ENCODE measurements at regions not wholly inside any gene's neighbourhood (a gene's known extent, or its start where the extent isn't known, plus 50 kb on each side); places are given as distances from the start of the nearest gene placed in this dataset.

DNA sequence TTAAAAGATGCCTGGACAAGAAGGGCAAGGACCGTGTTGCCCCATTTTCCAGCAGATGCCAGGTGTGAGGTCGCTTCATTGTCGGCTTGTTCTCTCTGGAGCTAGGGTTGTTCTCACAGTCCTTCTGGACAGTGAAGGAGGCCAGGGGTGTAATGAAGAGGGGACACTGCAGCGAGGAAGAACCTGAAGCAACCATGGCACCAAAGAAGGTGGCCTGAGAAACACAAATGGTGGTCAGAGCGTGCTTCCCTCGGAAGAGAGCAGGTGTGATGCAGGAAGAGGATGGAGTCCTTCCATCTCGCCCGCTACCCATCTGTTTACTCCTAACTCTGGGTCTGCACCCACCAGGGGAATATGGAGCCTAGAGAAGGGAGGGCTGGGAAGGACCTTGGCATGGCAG, 50.3 kb upstream of the TWIST2 start:
- TF ChIP-seq, protein P1, sequence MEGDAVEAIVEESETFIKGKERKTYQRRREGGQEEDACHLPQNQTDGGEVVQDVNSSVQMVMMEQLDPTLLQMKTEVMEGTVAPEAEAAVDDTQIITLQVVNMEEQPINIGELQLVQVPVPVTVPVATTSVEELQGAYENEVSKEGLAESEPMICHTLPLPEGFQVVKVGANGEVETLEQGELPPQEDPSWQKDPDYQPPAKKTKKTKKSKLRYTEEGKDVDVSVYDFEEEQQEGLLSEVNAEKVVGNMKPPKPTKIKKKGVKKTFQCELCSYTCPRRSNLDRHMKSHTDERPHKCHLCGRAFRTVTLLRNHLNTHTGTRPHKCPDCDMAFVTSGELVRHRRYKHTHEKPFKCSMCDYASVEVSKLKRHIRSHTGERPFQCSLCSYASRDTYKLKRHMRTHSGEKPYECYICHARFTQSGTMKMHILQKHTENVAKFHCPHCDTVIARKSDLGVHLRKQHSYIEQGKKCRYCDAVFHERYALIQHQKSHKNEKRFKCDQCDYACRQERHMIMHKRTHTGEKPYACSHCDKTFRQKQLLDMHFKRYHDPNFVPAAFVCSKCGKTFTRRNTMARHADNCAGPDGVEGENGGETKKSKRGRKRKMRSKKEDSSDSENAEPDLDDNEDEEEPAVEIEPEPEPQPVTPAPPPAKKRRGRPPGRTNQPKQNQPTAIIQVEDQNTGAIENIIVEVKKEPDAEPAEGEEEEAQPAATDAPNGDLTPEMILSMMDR (IDR thresholded peaks at IDR 0.05 in 8 of 11, conservative IDR thresholded peaks at IDR 0.05 in 3 of 11) = no peak
- TF ChIP-seq POLR2A (IDR thresholded peaks at IDR 0.05) = no peak
- TF ChIP-seq POLR2AphosphoS5 (IDR thresholded peaks at IDR 0.05) = no peak

All from spleen (tissue), 7 donors.